SK-N-SH (cell line): ENCODE measurements at regions not wholly inside any gene's neighbourhood (a gene's known extent, or its start where the extent isn't known, plus 50 kb on each side); places are given as distances from the start of the nearest gene placed in this dataset.

Experiments used
- EP300 ChIP-seq, 2 experiments: IDR thresholded peaks; 2 replicates each; pipeline versions ENCODE4 v1.4.0 to v1.6.1; 2012; ENCODE audit warnings: borderline replicate concordance in 1 of 2, low read depth in 1 of 2, low read length in 1 of 2
- FOXJ3 ChIP-seq: sonication (generic); formaldehyde crosslinking; IDR thresholded peaks from 2 replicates; pipeline ENCODE4 v1.5.1; 2020; ENCODE audit warnings: mild to moderate bottlenecking, missing genetic modification reagents
- GATA2 ChIP-seq: sonication (generic); formaldehyde crosslinking; IDR thresholded peaks from 2 replicates; pipeline ENCODE4 v1.5.0; 2020; ENCODE audit warnings: mild to moderate bottlenecking, missing genetic modification reagents
- MAX ChIP-seq: IDR thresholded peaks from 2 replicates; pipeline ENCODE4 v1.4.0; 2012; ENCODE audit warnings: low read depth
- MXI1 ChIP-seq: IDR thresholded peaks from 2 replicates; pipeline ENCODE4 v1.6.1; 2012; ENCODE audit warnings: mild to moderate bottlenecking, low read depth, low read length, improper control_type of control experiment
- NFIC ChIP-seq: IDR thresholded peaks from 2 replicates; pipeline ENCODE4 v1.4.0; 2012; ENCODE audit warnings: borderline replicate concordance
- PBX3 ChIP-seq: IDR thresholded peaks from 2 replicates; pipeline ENCODE4; 2012
- POLR2AphosphoS5 ChIP-seq: IDR thresholded peaks from 2 replicates; pipeline ENCODE4 v1.6.1; 2012; ENCODE audit warnings: low read depth, low read length
- RAD21 ChIP-seq: IDR thresholded peaks from 2 replicates; pipeline ENCODE4 v1.6.1; 2012; ENCODE audit warnings: mild to moderate bottlenecking, low read length
- SIN3A ChIP-seq: IDR thresholded peaks from 2 replicates; pipeline ENCODE4 v1.6.1; 2012; ENCODE audit warnings: low read depth, mild to moderate bottlenecking, low read length, moderate library complexity, borderline replicate concordance
- TAF1 ChIP-seq: IDR thresholded peaks from 2 replicates; pipeline ENCODE4 v1.6.1; 2012; ENCODE audit warnings: low read depth, mild to moderate bottlenecking, low read length, moderate library complexity, borderline replicate concordance
- TF ChIP-seq, protein P1 (sequence below): fragments of 200-600 bp; sonication (generic); IDR thresholded peaks from 2 replicates; pipeline ENCODE4 v1.6.1; 2017; ENCODE audit warnings: antibody characterized with exemption, mild to moderate bottlenecking, moderate library complexity

GRCh38 chr13:33645591-33646554 is 172.1 kb upstream of the RFC3 start:
- TF ChIP-seq, protein P1, sequence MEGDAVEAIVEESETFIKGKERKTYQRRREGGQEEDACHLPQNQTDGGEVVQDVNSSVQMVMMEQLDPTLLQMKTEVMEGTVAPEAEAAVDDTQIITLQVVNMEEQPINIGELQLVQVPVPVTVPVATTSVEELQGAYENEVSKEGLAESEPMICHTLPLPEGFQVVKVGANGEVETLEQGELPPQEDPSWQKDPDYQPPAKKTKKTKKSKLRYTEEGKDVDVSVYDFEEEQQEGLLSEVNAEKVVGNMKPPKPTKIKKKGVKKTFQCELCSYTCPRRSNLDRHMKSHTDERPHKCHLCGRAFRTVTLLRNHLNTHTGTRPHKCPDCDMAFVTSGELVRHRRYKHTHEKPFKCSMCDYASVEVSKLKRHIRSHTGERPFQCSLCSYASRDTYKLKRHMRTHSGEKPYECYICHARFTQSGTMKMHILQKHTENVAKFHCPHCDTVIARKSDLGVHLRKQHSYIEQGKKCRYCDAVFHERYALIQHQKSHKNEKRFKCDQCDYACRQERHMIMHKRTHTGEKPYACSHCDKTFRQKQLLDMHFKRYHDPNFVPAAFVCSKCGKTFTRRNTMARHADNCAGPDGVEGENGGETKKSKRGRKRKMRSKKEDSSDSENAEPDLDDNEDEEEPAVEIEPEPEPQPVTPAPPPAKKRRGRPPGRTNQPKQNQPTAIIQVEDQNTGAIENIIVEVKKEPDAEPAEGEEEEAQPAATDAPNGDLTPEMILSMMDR: no peak
- TF ChIP-seq EP300 (IDR thresholded peaks at IDR 0.05; ENCODE audit: borderline replicate concordance in 1 of 2, low read depth in 1 of 2, low read length in 1 of 2) (no peak), GATA2 (CRISPR knock-in tag) (no peak), FOXJ3 (CRISPR knock-in tag) (no peak), MXI1 (no peak), POLR2AphosphoS5 (no peak), RAD21 (no peak), TAF1 (no peak), SIN3A (no peak), PBX3 (no peak), MAX (no peak), NFIC (no peak)
